MM.1S (cell line): ENCODE measurements at regions not wholly inside any gene's neighbourhood (a gene's known extent, or its start where the extent isn't known, plus 50 kb on each side); places are given as distances from the start of the nearest gene placed in this dataset.

Source experiments
- EZH2phosphoT487 ChIP-seq: fragments of 300-600 bp; sonication (generic); IDR thresholded peaks from 2 replicates; pipeline ENCODE4 v1.6.1; 2018; ENCODE audit warnings: antibody characterized with exemption, low read length
- TF ChIP-seq, protein P1 (sequence below): fragments of 300-600 bp; sonication (generic); IDR thresholded peaks from 2 replicates; pipeline ENCODE4 v1.5.1; 2016; ENCODE audit warnings: antibody characterized with exemption, low read length, mixed read lengths

DNA sequence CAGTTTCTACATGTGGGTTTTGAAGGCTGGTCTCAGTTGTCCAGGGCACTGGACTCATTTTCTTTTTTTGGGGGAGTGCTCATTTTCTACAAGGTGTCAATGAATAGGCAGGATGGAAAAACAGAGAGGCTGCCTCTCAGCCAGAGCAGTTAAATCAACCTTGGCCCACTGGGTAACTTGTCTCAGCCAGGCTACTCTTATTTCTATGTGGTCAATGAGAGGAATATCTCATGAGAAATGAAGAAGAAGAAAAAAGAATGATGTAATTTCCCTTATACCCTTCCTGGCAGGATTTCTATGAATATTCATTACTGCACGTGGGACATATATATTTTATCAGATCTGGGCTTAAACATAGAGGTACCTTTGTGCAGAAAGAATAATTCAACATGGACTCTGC lies 155.2 kb upstream of the E2F7 start:
- no peak for TF ChIP-seq EZH2phosphoT487
- TF ChIP-seq, protein P1, sequence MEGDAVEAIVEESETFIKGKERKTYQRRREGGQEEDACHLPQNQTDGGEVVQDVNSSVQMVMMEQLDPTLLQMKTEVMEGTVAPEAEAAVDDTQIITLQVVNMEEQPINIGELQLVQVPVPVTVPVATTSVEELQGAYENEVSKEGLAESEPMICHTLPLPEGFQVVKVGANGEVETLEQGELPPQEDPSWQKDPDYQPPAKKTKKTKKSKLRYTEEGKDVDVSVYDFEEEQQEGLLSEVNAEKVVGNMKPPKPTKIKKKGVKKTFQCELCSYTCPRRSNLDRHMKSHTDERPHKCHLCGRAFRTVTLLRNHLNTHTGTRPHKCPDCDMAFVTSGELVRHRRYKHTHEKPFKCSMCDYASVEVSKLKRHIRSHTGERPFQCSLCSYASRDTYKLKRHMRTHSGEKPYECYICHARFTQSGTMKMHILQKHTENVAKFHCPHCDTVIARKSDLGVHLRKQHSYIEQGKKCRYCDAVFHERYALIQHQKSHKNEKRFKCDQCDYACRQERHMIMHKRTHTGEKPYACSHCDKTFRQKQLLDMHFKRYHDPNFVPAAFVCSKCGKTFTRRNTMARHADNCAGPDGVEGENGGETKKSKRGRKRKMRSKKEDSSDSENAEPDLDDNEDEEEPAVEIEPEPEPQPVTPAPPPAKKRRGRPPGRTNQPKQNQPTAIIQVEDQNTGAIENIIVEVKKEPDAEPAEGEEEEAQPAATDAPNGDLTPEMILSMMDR: no peak
